IMR-90 (cell line): ENCODE measurements at regions not wholly inside any gene's neighbourhood (a gene's known extent, or its start where the extent isn't known, plus 50 kb on each side); places are given as distances from the start of the nearest gene placed in this dataset.
A peak's percentile ranks its signal among the peaks of the same experiment; 100 is the strongest.

ENCODE experiments used
- ATAC-seq: fragments of 200-7000 bp; cut with Tn5 transposase; 2 replicates; pipeline ENCODE4 v1.9.1; 2020; ENCODE audit warnings: low read depth, mild to moderate bottlenecking, moderate library complexity
- BruUV-seq: library from RNA; stranded (reverse); fragments of 400-500 nt; replicated peaks from 2 replicates; lab custom pipeline; 2021; lab: Mats Ljungman, UMichigan
- CTCF ChIA-PET: fragments of 300-600 bp; formaldehyde crosslinking; extraction: SDS; loops from one replicate; lab custom pipeline; 2021; ENCODE audit warnings: antibody characterized with exemption; lab: Yijun Ruan, JAX
- POLR2A ChIA-PET: fragments of 300-600 bp; sonication (Branson Sonifier 250); formaldehyde crosslinking; loops from one replicate; lab custom pipeline; 2022; ENCODE audit warnings: antibody characterized with exemption; ENCODE audit not compliant: unreplicated experiment; lab: Charles Lee
- DNase-seq: peaks from one replicate; pipeline ENCODE4 v3.0.0; 2013
- H2AFZ ChIP-seq: replicated peaks from 2 replicates; pipeline ENCODE3; 2013; ENCODE audit warnings: low read length, mild to moderate bottlenecking; ENCODE audit not compliant: poor library complexity
- H2AK5ac ChIP-seq: 2 replicates; pipeline ENCODE4 v1.6.1; 2013; ENCODE audit warnings: low read depth, low read length, inconsistent platforms
- H2AK9ac ChIP-seq: replicated peaks from 2 replicates; pipeline ENCODE3; 2013; ENCODE audit warnings: mild to moderate bottlenecking, low read depth, low read length, moderate library complexity; ENCODE audit not compliant: poor library complexity
- H2BK120ac ChIP-seq: 2 replicates; pipeline ENCODE4 v1.6.1; 2013; ENCODE audit warnings: low read depth, low read length, inconsistent platforms
- H2BK15ac ChIP-seq: 3 replicates; pipeline ENCODE4 v1.6.1; 2013; ENCODE audit warnings: low read depth, low read length, inconsistent platforms
- H2BK20ac ChIP-seq: 2 replicates; pipeline ENCODE4 v1.6.1; 2013; ENCODE audit warnings: low read depth, mild to moderate bottlenecking, inconsistent platforms, low read length, moderate library complexity
- H2BK5ac ChIP-seq: 2 replicates; pipeline ENCODE4 v1.6.1; 2013; ENCODE audit warnings: mild to moderate bottlenecking, low read depth, low read length, inconsistent platforms; ENCODE audit not compliant: poor library complexity, severe bottlenecking
- H3K14ac ChIP-seq: replicated peaks from 2 replicates; pipeline ENCODE4 v1.6.1; 2013; ENCODE audit warnings: low read depth, low read length, inconsistent platforms
- H3K18ac ChIP-seq: 2 replicates; pipeline ENCODE4 v1.6.1; 2013; ENCODE audit warnings: low read depth, low read length, control low read depth
- H3K23ac ChIP-seq: 2 replicates; pipeline ENCODE4 v1.6.1; 2013; ENCODE audit warnings: low read depth, low read length, inconsistent platforms
- H3K27ac ChIP-seq: 2 replicates; pipeline ENCODE4 v1.5.1; 2013; ENCODE audit warnings: mild to moderate bottlenecking, control low read depth, low read length; ENCODE audit not compliant: insufficient read depth
- H3K27me3 ChIP-seq: 2 replicates; pipeline ENCODE4 v1.6.1; 2013; ENCODE audit warnings: low read length; ENCODE audit not compliant: control insufficient read depth, insufficient read depth
- H3K36me3 ChIP-seq: 2 replicates; pipeline ENCODE4 v1.6.1; 2013; ENCODE audit warnings: low read length, mixed read lengths; ENCODE audit not compliant: control insufficient read depth, insufficient read depth
- H3K4ac ChIP-seq: 2 replicates; pipeline ENCODE4 v1.6.1; 2013; ENCODE audit warnings: low read depth, low read length, inconsistent platforms
- H3K4me1 ChIP-seq: 2 replicates; pipeline ENCODE4 v1.6.1; 2013; ENCODE audit warnings: low read length, mixed read lengths; ENCODE audit not compliant: control insufficient read depth, insufficient read depth
- H3K4me2 ChIP-seq: 2 replicates; pipeline ENCODE4 v1.6.1; 2013; ENCODE audit warnings: low read depth, mild to moderate bottlenecking, control low read depth, low read length, moderate library complexity
- H3K4me3 ChIP-seq: 2 replicates; pipeline ENCODE4 v1.5.1; 2013; ENCODE audit warnings: low read depth, mild to moderate bottlenecking, control low read depth, low read length, moderate library complexity; ENCODE audit not compliant: insufficient read depth
- H3K56ac ChIP-seq: 2 replicates; pipeline ENCODE4 v1.6.1; 2013; ENCODE audit warnings: low read length, inconsistent platforms; ENCODE audit not compliant: insufficient read depth; ENCODE audit errors: extremely low read depth
- H3K79me1 ChIP-seq, 2 experiments: 2 replicates each; pipeline ENCODE4 v1.6.1; 2013; ENCODE audit warnings: low read length in 2 of 2, inconsistent platforms in 1 of 2, low read depth in 1 of 2
- H3K9ac ChIP-seq: 2 replicates; pipeline ENCODE4 v1.6.1; 2013; ENCODE audit warnings: low read depth, low read length, control low read depth
- H3K9me1 ChIP-seq: 2 replicates; pipeline ENCODE4 v1.6.1; 2013; ENCODE audit warnings: low read length, inconsistent platforms; ENCODE audit not compliant: insufficient read depth
- H3K9me3 ChIP-seq: 2 replicates; pipeline ENCODE4 v1.6.1; 2013; ENCODE audit warnings: low read length; ENCODE audit not compliant: control insufficient read depth, insufficient read depth
- H4K20me1 ChIP-seq: 2 replicates; pipeline ENCODE4 v1.6.1; 2013; ENCODE audit warnings: low read length, inconsistent platforms; ENCODE audit not compliant: insufficient read depth
- H4K5ac ChIP-seq: 2 replicates; pipeline ENCODE4 v1.6.1; 2013; ENCODE audit warnings: mild to moderate bottlenecking, low read depth, low read length, control low read depth
- H4K8ac ChIP-seq, 2 experiments: 2 replicates each; pipeline ENCODE4 v1.6.1; 2013; ENCODE audit warnings: low read depth in 2 of 2, low read length in 2 of 2, control low read depth in 1 of 2, inconsistent platforms in 1 of 2
- H4K91ac ChIP-seq: 2 replicates; pipeline ENCODE4 v1.6.1; 2013; ENCODE audit warnings: low read depth, low read length, inconsistent platforms; ENCODE audit not compliant: insufficient read depth
- CEBPB ChIP-seq: IDR thresholded peaks from 2 replicates; pipeline ENCODE4 v1.6.1; 2012; ENCODE audit warnings: low read depth, low read length, improper control_type of control experiment
- NFE2L2 ChIP-seq: fragments of 150-350 bp; IDR thresholded peaks from 2 replicates; pipeline ENCODE4 v1.6.1; 2016; ENCODE audit warnings: low read depth, mild to moderate bottlenecking, low read length
- POLR2A ChIP-seq: IDR thresholded peaks from 2 replicates; pipeline ENCODE4 v1.6.1; 2012; ENCODE audit warnings: mild to moderate bottlenecking, low read depth, low read length
- RCOR1 ChIP-seq: IDR thresholded peaks from 2 replicates; pipeline ENCODE4 v1.6.1; 2012; ENCODE audit warnings: mild to moderate bottlenecking, low read length, improper control_type of control experiment; ENCODE audit not compliant: insufficient replicate concordance
- WGBS, 2 experiments: methylation state at CpG; one replicate each; pipeline versions ENCODE4 v1.1.5 to v1.1.7; 2013; ENCODE audit warnings: missing lambda C conversion rate in 2 of 2; ENCODE audit not compliant: insufficient read length in 1 of 2; ENCODE audit errors: extremely low coverage in 2 of 2; 5-methylcytosine and 5-hydroxymethylcytosine counted together
- dilution Hi-C: fragments of 300-500 bp; cut with HindIII; formaldehyde crosslinking; loops from one replicate; pipeline ENCODE4 v1.14.3; 2018; ENCODE audit warnings: low sequenced_read_pairs; ENCODE audit not compliant: unreplicated experiment
- in situ Hi-C: fragments of 300-500 bp; cut with MboI; formaldehyde crosslinking; loops from 3 replicates; pipeline ENCODE4 v1.14.3; 2019; ENCODE audit warnings: low sequenced_read_pairs, inconsistent platforms, mixed read lengths
- intact Hi-C: fragments of 100-400 bp; cut with micrococcal nuclease; formaldehyde crosslinking; loops from 2 replicates; pipeline ENCODE4 v1.10.0; 2022
- TF ChIP-seq, protein P1 (sequence below): fragments of 150-350 bp; IDR thresholded peaks from 2 replicates; pipeline ENCODE4 v1.6.1; 2017; ENCODE audit warnings: mild to moderate bottlenecking, antibody characterized with exemption, low read length, low read depth
- TF ChIP-seq, protein P2 (sequence below): conservative IDR thresholded peaks from 2 replicates; pipeline ENCODE4 v1.5.1; 2012; ENCODE audit warnings: mild to moderate bottlenecking, low read depth, low read length, improper control_type of control experiment

DNA sequence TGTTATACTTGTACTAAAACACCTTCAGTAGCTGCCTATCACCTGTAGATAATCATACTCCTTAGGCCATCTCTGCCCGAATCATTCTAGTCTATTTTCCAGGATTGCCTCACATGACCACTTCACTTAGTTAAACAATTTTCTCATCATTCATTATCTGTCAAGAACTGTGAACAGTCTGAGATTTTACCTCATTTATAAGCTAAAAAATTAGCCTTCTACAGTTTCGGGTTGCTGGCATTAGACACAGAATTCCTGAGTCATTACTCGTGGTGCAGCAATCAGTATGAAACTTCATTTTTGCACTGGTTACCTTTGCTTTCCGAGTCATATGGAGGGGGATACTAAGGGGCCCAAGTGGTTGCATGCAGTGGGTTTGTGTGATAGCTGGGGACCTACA is 57.6 kb upstream of the OTOGL start:
- Histone ChIP-seq H3K27ac (no peak overlapping the region; the same call in 1 of the 2 replicates), H2AK9ac (no peak overlapping the region), H3K4me3 (no peak overlapping the region), H3K27me3 (no peaks in the 10 kb centered on the region), H2AFZ (no peak overlapping the region), H3K18ac (peak overlapping the region; percentile 6; the same call in 1 of the 2 replicates), H3K9me3 (no peaks in the 10 kb centered on the region), H4K5ac (no peak overlapping the region), H2AK5ac (no peak overlapping the region), H3K9ac (no peak overlapping the region), H3K56ac (no peak overlapping the region), H4K91ac (no peak overlapping the region), H4K20me1 (no peaks in the 10 kb centered on the region), H3K4ac (peak overlapping the region; percentile 14; the same call in 1 of the 2 replicates), H3K36me3 (no peaks in the 10 kb centered on the region), H3K23ac (no peak overlapping the region), H3K4me1 (peaks cover 4% of the 10 kb centered on the region; the same call in 1 of the 2 replicates), H3K79me1 (no peaks in the 10 kb centered on the region; a peak in 1 of 4 replicates), H2BK15ac (peak overlapping the region; percentile 59; the same call in 1 of the 3 replicates), H4K8ac (peak overlapping the region in 1 of 2 experiments; percentile 41; a peak in 1 of 4 replicates), H3K4me2 (peak overlapping the region; percentile 95), H3K9me1 (peaks cover 2% of the 10 kb centered on the region), H3K14ac (0 out of 2 replicates have a peak overlapping the region, but pooled peaks have one; percentile 22), H2BK5ac (peak overlapping the region; percentile 56), H2BK120ac (peak overlapping the region; percentile 27), H2BK20ac (peak overlapping the region; percentile 60; the same call in 1 of the 2 replicates)
- CTCF ChIA-PET, result no interaction called here
- peak; percentile 68 for DNase-seq
- intact Hi-C loops, result loop anchor here (10.0 kb wide), 2 partner anchors 487 to 617 kb away; no protein-coding TSS in a partner anchor
- no TSS peak for BruUV-seq
- TF ChIP-seq NFE2L2 (no peak), CEBPB (peak; percentile 66; the same call in 1 of the 2 replicates), POLR2A (no peak), RCOR1 (no peak)
- TF ChIP-seq, protein P1, sequence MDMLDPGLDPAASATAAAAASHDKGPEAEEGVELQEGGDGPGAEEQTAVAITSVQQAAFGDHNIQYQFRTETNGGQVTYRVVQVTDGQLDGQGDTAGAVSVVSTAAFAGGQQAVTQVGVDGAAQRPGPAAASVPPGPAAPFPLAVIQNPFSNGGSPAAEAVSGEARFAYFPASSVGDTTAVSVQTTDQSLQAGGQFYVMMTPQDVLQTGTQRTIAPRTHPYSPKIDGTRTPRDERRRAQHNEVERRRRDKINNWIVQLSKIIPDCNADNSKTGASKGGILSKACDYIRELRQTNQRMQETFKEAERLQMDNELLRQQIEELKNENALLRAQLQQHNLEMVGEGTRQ, result 0 out of 2 replicates have a peak, but pooled peaks have one; percentile 23
- TF ChIP-seq, protein P2, sequence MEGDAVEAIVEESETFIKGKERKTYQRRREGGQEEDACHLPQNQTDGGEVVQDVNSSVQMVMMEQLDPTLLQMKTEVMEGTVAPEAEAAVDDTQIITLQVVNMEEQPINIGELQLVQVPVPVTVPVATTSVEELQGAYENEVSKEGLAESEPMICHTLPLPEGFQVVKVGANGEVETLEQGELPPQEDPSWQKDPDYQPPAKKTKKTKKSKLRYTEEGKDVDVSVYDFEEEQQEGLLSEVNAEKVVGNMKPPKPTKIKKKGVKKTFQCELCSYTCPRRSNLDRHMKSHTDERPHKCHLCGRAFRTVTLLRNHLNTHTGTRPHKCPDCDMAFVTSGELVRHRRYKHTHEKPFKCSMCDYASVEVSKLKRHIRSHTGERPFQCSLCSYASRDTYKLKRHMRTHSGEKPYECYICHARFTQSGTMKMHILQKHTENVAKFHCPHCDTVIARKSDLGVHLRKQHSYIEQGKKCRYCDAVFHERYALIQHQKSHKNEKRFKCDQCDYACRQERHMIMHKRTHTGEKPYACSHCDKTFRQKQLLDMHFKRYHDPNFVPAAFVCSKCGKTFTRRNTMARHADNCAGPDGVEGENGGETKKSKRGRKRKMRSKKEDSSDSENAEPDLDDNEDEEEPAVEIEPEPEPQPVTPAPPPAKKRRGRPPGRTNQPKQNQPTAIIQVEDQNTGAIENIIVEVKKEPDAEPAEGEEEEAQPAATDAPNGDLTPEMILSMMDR, result no peak
- dilution Hi-C loops, result no loop called here
- POLR2A ChIA-PET, result no interaction called here
- ATAC-seq, result peak; percentile 38
- WGBS, 2 experiments, result 0% methylated on average over 1 of the region's 4 CpGs; no CpG with 5 or more reads in 1 of the 2 experiments
- in situ Hi-C loops, result no loop called here
